LHCN-M2 (cell line): ENCODE measurements at regions not wholly inside any gene's neighbourhood (a gene's known extent, or its start where the extent isn't known, plus 50 kb on each side); places are given as distances from the start of the nearest gene placed in this dataset.
"Not testable (repeated sequence)": the region's sequence is repeated elsewhere in the genome, so short reads cannot be mapped to it uniquely, and the experiment has no call there.

ENCODE experiments used
- DNase-seq: peaks from one replicate; pipeline ENCODE4 v3.0.0-alpha.2; 2012; ENCODE audit warnings: low read depth

DNA sequence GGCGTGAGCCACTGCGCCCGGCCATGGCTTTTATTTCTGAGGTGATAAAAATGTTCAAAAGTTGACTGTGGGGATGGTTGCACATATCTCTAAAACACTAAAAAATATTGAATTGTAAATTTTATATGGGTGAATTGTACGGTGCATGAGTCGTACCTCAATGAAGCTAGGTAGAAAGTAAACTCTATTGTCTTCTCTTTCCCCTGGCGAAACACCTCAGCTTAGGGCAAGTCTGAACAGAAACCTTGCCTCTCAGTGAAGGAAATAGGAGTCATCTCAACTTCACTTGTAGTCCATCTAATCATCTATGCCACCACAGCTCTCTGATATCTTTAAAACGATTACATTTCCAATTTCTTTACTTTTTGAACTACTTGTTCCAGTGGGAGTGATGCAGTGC, 309.6 kb downstream of the SPATA31A1 start:
- not testable (repeated sequence) for DNase-seq

DNA sequence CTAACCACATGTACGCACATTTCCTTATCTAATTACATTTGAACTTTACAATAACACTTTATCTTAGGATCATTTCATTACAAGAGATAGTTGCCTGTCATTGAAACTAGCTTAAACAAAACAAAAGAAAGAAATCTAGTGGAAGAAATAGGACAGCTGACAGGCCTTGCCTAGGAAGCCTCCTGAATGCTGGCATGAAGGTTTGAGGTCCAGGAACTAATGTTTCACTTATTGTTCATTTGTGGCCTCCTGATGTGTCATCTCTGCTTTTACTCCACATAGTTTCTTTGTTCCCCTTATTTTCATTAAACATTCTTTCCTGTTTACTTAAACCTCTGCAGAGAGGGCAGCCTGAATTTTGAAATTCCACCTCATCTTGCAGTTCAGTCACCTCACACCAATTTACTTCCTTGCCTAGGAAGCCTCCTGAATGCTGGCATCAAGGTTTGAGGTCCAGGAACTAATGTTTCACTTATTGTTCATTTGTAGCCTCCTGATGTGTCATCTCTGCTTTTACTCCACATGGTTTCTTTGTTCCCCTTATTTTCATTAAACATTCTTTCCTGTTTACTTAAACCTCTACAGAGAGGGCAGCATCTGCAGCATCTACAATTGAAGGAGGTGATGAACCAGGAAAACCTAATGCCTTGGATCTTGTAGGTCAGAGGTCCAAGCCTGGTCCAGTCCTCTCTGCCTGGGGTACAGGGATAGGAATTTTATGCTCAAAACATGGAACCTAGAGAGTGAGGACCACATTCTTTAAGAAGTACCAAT, 319.2 kb downstream of the SPATA31A1 start:
- DNase-seq = not testable (repeated sequence)

DNA sequence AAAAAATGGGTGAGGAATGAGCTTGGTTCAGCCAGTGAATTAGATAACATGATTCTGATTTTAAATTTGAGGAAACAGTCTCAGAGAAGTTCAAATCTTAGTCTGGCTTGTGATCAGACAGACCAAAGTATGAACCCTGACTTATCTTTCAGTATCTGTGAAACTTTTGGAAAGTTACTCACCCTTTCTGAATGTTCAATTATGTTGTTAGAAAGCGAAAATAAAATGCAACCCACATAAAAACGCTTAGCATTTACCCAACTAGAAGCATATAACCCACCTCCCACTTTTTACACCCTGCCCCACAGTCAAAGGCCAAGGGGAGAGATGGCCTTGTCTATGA, 319.7 kb downstream of the SPATA31A1 start:
- not testable (repeated sequence) for DNase-seq

DNA sequence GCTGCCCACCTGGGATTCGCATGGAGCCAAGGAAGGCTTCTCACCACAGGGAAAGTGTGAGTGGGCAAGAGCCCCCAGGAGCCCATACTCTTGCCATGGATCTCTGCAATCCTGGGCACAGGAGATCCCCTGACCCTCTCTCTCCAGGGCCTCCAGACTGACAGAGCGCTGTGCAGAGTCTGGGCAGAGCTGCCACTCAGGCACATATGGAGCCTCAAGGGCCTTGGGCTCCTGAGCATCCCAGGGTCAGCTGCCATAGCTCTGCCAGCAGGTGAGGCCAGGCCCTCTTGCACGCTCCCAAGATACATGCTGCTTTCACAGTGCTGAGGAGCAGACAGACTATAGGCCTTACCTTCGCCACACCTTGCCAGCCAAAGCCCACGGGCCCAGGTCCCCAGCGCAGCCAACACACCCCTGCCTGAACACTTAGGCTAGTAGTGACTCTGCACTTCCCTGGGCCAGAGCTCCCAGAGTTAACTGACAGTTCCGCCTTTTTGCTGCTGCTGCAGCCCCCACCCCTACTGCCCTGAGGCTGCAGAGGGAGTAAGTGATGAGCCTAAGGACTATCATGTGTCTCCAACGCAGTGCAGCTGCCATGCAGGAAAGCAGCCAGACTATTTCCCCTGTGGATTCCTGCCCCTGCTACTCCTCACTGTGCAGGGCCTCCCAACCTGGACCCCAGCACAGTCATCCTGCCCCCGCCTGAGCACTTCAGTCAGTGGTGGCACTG, 323.2 kb downstream of the SPATA31A1 start:
- DNase-seq = not testable (repeated sequence)

DNA sequence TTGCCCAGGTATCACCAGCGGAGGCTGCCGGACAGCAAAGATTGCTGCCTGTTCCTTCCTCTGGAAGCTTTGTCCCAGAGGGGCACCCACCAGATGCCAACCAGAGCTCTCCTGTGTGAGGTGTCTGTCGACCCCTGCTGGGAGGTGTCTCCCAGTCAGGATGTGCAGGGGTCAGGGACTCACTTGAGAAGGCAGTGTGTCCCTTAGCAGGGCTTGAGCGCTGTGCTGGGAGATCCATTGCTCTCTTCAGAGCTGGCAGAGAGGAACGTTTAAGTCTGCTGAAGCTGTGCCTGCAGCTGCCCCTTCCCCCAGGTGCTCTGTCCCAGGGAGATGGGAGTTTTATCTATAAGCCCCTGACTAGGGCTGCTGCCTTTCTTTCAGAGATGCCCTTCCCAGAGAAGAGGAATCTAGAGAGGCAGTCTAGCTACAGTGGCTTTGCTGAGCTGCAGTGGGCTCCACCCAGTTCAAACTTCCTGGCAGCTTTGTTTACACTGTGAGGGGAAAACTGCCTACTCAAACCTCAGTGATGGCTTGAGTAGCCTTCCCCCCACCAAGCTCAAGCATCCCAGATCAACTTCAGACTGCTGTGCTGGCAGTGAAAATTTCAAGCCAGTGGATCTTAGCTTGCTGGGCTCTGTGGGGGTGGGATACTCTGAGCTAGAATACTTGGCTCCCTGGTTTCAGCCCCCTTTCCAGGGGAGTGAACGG, 325.4 kb downstream of the SPATA31A1 start:
- DNase-seq = not testable (repeated sequence)

DNA sequence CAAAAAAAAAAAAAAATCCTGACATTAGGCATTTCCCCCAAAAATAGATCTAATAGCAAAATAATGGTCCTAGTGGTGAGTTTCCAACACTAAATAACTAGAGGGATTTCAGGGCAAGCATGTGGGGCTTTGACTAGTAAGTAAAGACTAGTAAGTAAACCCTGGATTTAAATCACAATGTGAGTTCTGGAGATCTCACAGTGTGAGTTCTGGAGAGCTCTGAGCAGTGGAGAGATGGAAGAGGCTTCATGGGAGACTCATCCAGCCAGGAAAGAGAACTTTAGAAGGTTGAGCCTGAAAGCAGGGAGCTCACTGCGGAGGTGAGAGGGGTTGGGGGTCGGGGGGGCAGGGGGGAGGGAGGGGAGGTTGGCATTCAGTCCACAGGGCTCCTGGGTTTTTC, 373.4 kb downstream of the SPATA31A1 start:
- not testable (repeated sequence) for DNase-seq

DNA sequence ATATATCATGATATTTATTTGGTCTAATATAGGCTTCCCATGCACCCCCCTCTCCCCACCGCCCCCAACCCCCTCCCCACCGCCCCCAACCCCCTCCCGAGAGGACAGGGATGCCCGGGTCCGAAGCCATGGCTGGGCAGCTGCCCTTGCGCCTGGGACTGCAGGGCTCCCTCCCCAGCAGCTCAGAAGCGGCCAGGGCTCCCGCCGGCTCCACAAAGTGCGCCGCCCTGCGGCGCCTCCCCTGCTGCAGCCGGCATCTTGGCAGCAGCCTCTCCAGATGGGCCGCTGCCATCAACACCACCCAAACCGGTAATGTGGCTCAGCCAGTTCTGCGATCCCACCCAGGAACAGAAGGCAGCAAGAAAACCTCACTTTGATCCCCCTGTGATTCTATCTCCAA, 389.4 kb downstream of the SPATA31A1 start:
- not testable (repeated sequence) for DNase-seq

DNA sequence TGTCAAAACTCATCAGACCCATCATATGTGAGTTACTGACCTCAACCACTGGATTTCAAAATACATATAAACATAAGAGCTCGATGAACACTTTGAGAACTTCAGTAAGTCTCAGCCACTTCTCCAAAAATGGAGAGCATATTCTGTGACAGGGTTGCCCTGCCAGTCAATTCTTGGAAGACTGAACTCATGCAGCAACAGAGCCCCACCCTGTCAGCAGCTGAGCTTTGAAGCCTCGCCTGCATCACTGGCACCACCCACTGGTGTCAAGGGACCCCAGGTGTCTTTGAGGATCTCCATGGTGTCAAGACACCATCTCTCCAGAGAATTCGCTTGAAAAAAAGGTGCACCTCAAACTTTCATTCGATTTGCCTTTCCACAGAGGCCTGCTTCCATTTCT, 420.1 kb downstream of the SPATA31A1 start:
- DNase-seq = not testable (repeated sequence)

DNA sequence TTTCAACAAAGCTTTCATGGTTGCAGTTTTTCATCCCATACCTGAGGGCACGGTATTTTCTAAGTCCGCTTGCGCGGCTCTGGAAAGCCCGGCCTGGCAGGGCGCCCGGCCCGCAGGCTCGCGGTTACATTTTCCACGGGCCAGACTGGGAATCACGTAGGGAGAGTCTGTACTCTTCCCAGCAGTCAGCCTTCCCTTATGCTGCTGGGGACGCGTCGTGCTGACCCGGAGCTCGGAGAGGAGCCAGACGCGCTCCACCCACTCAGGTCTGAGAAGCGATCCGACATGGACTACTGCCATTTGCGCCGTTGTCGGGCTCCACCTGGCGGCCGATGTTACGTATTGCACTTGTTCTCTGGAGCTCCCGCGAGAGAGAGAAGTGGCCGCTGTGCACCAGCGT, 435.9 kb downstream of the SPATA31A1 start:
- DNase-seq = not testable (repeated sequence)

DNA sequence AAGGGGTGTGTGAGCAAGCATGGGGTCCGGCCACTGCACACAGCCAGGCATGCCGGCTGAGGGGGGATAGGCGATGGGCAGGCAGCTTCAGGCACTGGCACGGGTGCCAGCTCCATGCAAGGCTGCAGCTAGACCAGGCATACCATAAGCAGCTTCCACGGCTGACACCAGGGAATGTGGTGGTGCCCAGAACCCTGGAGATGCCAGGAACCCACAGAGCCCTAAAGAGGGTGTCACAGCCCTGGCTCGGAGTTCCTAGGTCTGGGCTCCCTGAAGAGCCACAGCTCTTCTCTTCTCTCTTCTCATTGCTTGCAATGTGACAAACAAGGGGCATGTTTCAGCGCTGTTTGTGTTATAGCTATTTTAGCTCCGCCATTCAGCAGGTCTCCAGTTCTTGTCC, 442.5 kb downstream of the SPATA31A1 start:
- not testable (repeated sequence) for DNase-seq

DNA sequence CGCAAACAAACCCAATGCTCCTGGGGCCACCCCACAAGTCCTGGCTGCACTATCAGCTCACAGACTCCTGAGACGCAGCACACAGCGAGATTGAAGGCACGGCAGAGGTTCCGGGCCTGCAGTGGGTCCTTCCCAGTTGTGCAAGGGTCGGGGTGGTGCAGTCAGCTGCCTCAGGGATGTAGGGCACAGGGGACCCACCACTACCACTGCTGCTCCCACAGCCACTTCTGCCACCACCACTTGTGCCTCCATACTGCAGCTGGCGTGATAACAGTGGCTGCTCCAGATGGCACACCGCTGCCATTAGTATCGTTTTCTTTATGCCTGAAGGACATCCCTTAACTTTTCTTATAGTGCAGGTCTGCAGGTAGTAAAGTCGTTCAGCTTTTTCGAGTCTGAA, 443.8 kb downstream of the SPATA31A1 start:
- not testable (repeated sequence) for DNase-seq

DNA sequence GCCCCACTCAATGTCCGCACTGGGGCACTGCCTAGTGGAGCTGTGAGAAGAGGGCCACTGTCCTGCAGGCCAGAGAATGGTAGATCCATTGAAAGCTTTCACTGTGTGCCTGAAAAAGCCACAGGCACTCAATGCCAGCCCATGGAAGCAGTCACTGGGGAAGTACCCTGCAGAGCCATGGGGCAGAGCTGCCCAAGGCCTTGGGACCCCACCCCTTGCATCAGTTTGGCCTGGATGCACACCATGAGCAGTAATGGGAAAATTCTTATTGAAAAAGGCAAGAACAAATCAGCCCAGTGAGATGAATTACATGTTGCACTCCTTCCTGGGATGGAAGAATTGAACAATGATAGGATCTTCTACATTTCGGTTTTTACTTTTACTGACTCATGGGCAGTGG, 447.1 kb downstream of the SPATA31A1 start:
- not testable (repeated sequence) for DNase-seq

DNA sequence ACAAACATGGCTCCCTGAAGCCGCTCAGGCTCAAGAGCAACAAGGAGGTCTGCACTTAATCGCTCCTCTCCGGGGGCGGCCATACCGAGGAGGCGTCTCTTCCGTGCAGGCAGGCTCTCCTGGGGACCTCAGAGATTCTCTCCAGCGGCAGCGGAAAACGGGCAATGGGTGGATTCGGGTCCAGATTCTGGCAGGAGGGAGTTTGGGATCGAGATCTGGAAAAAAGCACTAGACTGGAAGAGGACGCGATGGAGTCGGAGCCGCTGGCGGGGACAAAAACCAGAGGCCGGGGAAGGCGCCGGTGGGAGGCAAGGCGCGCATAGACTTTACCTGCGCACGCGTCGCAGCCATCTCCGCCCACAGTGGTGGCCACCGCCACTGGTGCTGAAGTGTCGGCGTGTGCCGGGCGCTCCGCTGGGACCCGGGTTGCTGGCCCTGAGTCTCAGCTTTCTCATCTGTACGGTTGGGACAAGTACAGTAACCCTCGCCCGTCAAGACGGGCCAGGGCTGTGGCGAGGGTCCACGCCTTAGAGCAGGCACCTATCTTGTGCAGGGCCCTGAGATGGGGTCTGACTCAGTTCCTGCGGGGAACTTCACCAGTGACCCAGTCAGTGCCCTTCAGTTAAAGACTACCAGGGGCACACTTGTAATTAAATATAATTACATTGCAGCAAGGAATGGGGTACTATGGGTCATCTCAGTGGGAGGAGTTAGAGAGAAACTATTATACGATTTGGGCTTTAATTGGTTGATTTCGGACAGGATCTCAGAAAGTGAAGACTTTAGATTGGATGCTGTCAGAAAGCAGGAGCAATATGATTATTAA, 454.1 kb downstream of the SPATA31A1 start:
- DNase-seq = peak; percentile 1

DNA sequence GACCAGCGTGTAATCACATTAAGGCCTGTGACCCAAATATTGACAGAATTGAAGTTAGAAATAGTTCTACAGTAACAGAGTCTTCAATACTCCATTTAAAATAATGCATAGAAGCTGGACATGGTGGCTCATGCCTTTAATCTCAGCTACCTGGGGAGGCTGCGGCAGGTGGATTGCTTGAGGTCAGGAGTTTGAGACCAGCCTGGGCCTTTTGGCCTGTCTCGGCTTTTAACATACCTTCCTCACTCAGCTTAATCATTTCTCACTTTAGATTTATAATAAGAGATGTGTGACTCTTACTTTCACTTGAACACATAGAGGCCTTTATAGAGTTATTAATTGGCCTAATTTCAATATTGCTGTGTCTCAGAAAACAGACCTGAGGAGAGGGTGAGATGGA, 454.9 kb downstream of the SPATA31A1 start:
- DNase-seq = not testable (repeated sequence)

DNA sequence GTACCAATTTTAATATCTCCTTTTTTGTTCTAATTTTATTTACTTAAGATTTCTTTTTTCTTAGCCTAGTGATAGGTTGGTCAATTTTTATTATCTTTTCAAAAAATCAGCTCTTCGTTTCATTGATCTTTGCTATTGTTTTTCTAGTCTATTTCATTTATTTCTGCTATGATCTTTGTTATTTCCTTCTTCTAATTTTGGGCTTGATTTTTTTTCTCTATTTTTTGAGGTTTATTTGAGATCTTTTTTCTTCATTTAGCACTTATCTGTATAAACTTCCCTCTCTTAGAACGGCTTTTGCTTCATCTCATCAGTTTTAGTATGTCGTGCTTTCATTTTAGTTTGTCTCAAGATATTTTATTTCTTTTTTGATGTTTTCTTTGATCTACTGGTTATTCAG, 456.1 kb downstream of the SPATA31A1 start:
- DNase-seq = not testable (repeated sequence)

DNA sequence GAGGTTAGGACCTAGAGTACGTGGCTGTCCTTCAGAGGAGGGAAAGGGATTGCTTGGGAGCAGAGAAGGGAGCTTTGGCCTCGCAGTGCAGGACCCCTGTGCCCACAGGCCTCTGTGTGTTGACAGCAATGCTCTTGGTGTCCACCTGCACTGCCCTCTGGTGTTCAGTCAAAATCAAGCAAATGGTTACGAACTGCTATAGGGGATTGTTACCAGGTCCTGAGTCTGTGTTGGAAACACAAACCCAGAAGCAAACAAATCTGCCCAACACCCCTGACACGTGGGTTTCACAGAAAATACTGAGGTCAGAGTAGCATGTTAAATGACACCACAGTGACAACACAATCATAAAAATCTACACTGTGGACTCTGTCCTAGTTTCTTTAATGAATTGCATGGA, 473.0 kb downstream of the SPATA31A1 start:
- not testable (repeated sequence) for DNase-seq
